ENCODE measurements at regions not wholly inside any gene's neighbourhood (a gene's known extent, or its start where the extent isn't known, plus 50 kb on each side); places are given as distances from the start of the nearest gene placed in this dataset.
"Not testable (repeated sequence)": the region's sequence is repeated elsewhere in the genome, so short reads cannot be mapped to it uniquely, and the experiment has no call there.

DNA sequence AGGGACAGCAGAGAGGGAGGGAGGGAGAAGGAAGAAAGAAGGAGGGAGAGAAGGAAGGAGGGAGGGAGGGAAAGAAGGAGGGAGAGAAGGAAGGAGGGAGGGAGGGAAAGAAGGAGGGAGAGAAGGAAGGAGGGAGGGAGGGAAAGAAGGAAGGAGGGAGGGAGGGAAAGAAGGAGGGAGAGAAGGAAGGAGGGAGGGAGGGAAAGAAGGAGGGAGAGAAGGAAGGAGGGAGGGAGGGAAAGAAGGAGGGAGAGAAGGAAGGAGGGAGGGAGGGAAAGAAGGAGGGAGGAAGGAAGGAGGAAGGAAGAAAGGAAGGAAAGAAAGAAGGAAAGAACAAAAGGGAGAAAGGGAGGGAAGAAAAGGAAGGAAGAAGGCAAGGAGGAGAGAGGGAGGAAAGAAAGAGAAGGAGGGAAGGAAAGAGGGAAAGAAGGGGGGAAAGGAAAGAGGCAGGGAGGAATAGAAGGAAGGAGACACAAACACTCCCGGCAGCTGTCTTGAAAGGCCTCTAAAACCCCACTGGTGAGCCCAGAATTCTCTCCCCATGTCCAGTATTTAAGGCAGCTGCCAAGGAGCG, 153.0 kb downstream of the TFAP2C start:
- TF ChIP-seq, protein P1, sequence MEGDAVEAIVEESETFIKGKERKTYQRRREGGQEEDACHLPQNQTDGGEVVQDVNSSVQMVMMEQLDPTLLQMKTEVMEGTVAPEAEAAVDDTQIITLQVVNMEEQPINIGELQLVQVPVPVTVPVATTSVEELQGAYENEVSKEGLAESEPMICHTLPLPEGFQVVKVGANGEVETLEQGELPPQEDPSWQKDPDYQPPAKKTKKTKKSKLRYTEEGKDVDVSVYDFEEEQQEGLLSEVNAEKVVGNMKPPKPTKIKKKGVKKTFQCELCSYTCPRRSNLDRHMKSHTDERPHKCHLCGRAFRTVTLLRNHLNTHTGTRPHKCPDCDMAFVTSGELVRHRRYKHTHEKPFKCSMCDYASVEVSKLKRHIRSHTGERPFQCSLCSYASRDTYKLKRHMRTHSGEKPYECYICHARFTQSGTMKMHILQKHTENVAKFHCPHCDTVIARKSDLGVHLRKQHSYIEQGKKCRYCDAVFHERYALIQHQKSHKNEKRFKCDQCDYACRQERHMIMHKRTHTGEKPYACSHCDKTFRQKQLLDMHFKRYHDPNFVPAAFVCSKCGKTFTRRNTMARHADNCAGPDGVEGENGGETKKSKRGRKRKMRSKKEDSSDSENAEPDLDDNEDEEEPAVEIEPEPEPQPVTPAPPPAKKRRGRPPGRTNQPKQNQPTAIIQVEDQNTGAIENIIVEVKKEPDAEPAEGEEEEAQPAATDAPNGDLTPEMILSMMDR (IDR thresholded peaks at IDR 0.05): not testable (repeated sequence)
- TF ChIP-seq POLR2A (IDR thresholded peaks at IDR 0.05): not testable (repeated sequence)
